Vagina (tissue), 2 donors: ENCODE measurements at regions not wholly inside any gene's neighbourhood (a gene's known extent, or its start where the extent isn't known, plus 50 kb on each side); places are given as distances from the start of the nearest gene placed in this dataset.

Experiments used
- POLR2A ChIP-seq, 2 donors: fragments of 450-650 bp; IDR thresholded peaks; one replicate each; pipeline ENCODE4 v1.6.1; 2017; ENCODE audit warnings: antibody characterized with exemption in 2 of 2, mild to moderate bottlenecking in 2 of 2, moderate library complexity in 2 of 2
- TF ChIP-seq, protein P1 (sequence below), 3 experiments: fragments of 450-650 bp in 2 of 3; fragments of 200-600 bp in 1 of 3; sonication (generic) in 1 of 3; IDR thresholded peaks; one replicate each; pipeline ENCODE4 v1.5.1; 2017 to 2019; ENCODE audit warnings: antibody characterized with exemption in 3 of 3, mild to moderate bottlenecking in 2 of 3, moderate library complexity in 2 of 3

DNA sequence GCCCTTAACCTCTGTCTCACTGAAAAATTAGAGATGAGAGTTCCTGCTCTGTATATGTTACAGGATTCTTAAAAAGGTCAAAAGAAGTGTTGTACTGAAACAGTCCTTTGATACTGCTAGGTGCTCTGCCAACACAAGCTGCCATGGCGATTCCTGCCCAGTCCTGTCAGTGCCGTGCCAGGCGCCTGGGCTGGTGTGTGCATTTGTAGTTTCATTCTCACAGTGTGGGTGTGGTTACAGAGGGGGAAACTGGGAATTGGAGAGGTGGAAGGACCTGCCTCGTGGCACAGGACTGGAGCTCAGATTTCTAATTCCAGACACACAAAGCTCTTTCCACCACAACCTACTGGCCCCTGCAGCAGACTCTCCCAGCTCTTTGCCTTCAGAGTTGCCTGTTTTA lies 122.3 kb upstream of the RAB6C start:
- TF ChIP-seq POLR2A (IDR thresholded peaks at IDR 0.05), result no peak
- TF ChIP-seq, protein P1, sequence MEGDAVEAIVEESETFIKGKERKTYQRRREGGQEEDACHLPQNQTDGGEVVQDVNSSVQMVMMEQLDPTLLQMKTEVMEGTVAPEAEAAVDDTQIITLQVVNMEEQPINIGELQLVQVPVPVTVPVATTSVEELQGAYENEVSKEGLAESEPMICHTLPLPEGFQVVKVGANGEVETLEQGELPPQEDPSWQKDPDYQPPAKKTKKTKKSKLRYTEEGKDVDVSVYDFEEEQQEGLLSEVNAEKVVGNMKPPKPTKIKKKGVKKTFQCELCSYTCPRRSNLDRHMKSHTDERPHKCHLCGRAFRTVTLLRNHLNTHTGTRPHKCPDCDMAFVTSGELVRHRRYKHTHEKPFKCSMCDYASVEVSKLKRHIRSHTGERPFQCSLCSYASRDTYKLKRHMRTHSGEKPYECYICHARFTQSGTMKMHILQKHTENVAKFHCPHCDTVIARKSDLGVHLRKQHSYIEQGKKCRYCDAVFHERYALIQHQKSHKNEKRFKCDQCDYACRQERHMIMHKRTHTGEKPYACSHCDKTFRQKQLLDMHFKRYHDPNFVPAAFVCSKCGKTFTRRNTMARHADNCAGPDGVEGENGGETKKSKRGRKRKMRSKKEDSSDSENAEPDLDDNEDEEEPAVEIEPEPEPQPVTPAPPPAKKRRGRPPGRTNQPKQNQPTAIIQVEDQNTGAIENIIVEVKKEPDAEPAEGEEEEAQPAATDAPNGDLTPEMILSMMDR (IDR thresholded peaks at IDR 0.05), result no peak
